GM21447 (cell line): ENCODE measurements at regions not wholly inside any gene's neighbourhood (a gene's known extent, or its start where the extent isn't known, plus 50 kb on each side); places are given as distances from the start of the nearest gene placed in this dataset.
"Not testable (repeated sequence)": the region's sequence is repeated elsewhere in the genome, so short reads cannot be mapped to it uniquely, and the experiment has no call there.

Experiments used
- ATAC-seq: cut with Tn5 transposase; IDR thresholded peaks from one replicate; pipeline ENCODE4 v1.9.1; 2021; ENCODE audit not compliant: unreplicated experiment

DNA sequence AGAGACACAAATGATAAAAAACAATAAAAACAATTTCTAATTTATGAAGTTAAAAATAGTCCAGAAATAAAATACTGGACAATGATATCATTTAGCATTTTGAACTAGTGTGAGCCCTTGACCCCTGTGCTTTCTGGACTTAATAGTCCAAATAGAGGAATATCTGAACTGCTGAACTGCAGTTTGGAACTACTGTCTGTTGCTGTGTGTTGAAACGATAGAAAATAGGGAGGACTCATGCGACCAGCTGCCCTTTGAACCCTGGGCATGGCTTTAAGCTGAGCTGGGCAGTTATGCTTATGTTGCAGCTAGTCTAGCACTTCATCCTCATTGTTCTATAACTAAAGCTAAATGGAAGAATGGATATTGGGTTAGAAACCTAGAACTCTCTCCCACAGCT lies 99.5 kb downstream of the FMR1NB start:
- ATAC-seq, result no peak

GRCh38 chrX:148084611-148085010 lies 103.5 kb downstream of the FMR1NB start:
- ATAC-seq, result no peak

GRCh38 chrX:148120151-148120550 lies 139.0 kb downstream of the FMR1NB start:
- no peak for ATAC-seq

DNA sequence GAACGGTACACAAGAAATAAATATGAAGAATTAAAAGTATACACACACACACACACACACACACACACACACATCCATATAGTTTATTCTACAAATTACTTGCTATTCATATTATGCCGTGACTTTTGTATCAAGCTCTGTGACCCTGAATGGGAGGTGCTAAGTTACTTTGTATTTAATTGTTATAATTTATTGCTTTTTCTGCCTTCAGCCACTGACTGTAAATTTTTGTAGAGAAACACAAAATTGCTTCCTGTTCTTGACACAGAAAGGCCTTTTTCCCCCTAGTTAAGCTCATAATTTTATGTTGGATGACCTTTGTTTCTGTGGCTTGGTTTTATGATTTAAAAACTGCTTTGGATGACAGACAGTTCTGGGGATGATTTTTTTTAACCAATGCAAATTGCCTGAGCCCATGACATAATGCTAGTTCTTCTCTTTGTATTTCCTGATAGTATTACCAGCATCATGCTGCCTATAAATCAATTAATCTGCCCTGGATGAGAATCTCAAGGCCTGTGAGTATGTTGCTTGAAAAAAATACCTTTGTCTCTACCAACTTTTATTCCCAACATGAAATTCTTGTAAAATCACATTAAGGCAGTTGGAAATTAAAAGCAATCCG lies 140.0 kb downstream of the FMR1NB start:
- ATAC-seq, result no peak

DNA sequence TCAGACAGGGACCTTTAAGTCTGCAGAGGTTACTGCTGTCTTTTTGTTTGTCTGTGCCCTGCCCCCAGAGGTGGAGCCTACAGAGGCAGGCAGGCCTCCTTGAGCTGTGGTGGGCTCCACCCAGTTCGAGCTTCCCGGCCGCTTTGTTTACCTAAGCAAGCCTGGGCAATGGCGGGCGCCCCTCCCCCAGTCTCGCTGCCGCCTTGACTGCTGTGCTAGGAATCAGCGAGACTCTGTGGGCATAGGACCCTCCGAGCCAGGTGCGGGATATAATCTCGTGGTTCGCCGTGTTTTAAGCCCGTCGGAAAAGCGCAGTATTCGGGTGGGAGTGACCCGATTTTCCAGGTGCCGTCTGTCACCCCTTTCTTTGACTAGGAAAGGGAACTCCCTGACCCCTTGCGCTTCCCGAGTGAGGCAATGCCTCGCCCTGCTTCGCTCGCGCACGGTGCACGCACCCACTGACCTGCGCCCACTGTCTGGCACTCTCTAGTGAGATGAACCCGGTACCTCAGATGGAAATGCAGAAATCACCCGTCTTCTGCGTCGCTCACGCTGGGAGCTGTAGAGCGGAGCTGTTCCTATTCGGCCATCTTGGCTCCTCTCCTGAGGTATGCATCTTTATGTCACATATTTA lies 147.9 kb downstream of the FMR1NB start:
- ATAC-seq, result not testable (repeated sequence)

GRCh38 chrX:148133105-148133725 lies 152.1 kb downstream of the FMR1NB start:
- ATAC-seq, result no peak

- no peak for ATAC-seq
These were observed 153.4 kb downstream of the FMR1NB start for GRCh38 chrX:148134578-148134977.

DNA sequence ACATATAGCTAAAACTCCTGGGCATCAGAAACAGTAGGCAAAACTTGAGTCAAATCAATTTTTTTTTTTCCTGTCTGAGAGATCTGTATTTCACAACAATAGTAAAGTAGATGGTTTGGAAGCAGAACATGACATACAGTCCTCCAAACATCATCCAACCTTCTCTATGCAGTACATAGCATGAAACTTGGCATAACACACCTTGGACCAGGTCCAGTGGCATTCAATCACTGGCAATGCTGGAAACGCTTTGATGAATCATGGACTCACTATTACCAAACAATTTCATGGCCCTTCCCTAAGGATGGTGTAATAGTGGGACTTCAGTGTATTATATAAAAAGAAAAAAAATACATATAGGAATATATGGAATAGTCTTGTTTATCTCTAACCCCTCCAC lies 154.6 kb downstream of the FMR1NB start:
- ATAC-seq, result no peak

- ATAC-seq, result no peak
These were observed 165.0 kb downstream of the FMR1NB start for GRCh38 chrX:148146121-148146520.

DNA sequence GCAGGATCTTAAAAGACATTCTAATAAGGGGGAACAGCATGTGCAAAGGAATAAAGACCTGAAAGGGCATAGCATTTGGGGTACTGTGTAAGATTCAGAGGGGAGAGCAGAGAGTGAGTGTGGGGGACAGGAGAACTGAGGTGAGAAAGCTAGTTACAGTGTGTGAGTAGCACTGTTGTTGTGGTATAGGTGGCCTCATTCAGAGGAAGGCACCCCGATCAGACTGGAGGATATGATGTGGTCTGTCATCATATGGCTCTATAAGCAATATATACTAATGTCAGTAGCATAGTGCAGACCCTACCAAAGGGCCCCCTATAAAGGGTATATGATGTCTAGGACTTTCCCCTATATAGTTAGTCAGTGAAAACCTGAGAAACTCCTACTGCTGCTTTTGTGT lies 175.8 kb downstream of the FMR1NB start:
- no peak for ATAC-seq

DNA sequence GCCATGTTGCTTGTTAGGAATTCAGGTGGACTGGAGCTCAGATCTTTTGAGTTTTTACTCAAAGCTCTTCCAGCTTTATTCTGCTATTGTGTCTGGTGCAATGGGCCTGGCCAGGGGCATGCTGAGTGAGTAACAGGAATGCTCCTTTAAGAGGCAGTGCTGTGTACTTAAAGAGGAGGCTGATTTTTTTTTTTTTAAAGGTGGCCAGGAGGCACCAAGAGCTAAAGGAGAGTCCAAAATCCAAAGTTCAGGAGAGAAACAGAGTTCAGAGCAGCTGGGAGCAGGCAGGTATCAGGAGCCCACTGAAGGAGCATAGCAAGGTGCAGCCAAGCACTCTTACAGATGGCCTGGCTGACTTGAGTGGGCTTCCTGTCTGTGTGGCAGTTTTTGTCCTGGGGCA lies 178.7 kb downstream of the FMR1NB start:
- ATAC-seq, result no peak

GRCh38 chrX:148161701-148162100 lies 180.6 kb downstream of the FMR1NB start:
- no peak for ATAC-seq

DNA sequence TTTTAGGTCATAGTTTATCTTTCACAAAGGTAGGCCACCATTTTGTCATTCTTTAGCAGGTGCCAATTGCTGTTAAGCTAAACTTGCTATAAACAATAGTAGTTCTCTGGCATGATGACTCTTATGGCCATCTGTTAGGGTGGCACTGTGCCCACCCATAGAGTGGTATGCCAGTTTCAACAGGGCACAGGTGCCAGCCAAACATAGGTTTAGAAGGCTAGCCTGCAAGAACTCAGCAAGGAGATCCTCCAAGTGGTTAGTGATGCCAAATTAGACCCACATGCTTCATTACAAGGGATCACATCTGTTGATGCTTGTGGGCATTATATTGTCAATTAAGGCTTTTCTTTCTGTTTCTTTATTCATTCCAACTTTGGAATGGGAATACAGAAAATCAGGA lies 204.5 kb downstream of the FMR1NB start:
- no peak for ATAC-seq

- ATAC-seq, result no peak
These were observed 211.4 kb downstream of the FMR1NB start for GRCh38 chrX:148192547-148192946.

- no peak for ATAC-seq
These were observed 212.6 kb downstream of the FMR1NB start for GRCh38 chrX:148193759-148194158.

- no peak for ATAC-seq
These were observed 222.4 kb downstream of the FMR1NB start for GRCh38 chrX:148203531-148203930.

GRCh38 chrX:148204195-148204594 lies 223.1 kb downstream of the FMR1NB start:
- ATAC-seq, result no peak

GRCh38 chrX:148214786-148215185 lies 233.6 kb downstream of the FMR1NB start:
- no peak for ATAC-seq

GRCh38 chrX:148215726-148216125 lies 234.6 kb downstream of the FMR1NB start:
- no peak for ATAC-seq

GRCh38 chrX:148223361-148223760 lies 242.2 kb downstream of the FMR1NB start:
- no peak for ATAC-seq

DNA sequence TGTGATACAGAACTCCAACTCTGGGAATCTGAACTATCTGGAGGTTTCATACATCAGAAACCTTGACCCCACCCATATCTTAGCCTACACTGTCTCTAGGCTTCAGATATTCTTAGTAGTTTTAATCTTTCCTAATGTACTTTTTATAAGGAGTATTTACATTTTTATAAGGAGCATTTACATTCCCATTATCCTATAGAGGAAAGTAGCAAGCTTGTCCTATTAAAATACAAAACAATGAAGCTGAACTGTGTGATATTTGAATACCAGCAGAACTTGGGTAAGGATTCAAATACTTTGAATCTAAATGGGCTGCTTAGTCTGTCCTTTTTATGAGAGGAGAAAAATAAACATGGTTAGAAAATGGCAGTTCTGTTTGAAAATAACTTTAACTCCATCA lies 247.4 kb downstream of the FMR1NB start:
- ATAC-seq, result no peak

GRCh38 chrX:148229801-148230303 lies 248.7 kb downstream of the FMR1NB start:
- ATAC-seq, result no peak
